ENCODE measurements at regions not wholly inside any gene's neighbourhood (a gene's known extent, or its start where the extent isn't known, plus 50 kb on each side); places are given as distances from the start of the nearest gene placed in this dataset.

DNA sequence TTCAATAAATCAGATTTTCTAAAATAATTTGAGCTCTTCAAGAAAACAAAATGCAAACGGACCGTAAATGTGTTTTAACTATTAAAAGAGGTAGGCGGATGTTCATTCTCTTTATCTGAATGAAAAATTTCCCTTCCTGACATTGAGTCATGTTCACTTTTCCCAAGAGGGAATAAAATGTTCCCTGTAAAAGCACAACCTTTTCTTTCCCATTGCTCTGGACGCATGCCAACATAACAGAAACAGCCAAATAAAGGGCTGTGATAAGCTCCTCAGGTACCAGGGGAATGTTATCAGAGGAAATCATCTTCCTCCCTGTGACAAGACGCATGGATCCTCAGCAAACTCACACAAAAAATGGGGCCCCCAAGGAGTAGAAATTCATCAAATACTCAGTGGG is 251.8 kb downstream of the MTERF1 start:
- Histone ChIP-seq H3K4me3 (ENCODE audit: low read depth, low read length, poor library complexity, severe bottlenecking) (no peak overlapping the region), H2AFZ (ENCODE audit: low read length) (no peak overlapping the region), H3K9me2 (ENCODE audit: low read depth, low read length) (no peaks in the 10 kb centered on the region), H3K79me2 (ENCODE audit: insufficient read depth, low read length) (no peaks in the 10 kb centered on the region), H3K4me1 (ENCODE audit: insufficient read depth, low read length, severe bottlenecking) (no peaks in the 10 kb centered on the region), H3K4me2 (ENCODE audit: low read length) (no peak overlapping the region), H3K9ac (ENCODE audit: low read length) (no peak overlapping the region), H3K9me3 (ENCODE audit: low read length) (no peaks in the 10 kb centered on the region), H3F3A (ENCODE audit: insufficient read depth, low read length) (no peaks in the 10 kb centered on the region), H3K27me3 (ENCODE audit: insufficient read depth, low read length) (no peaks in the 10 kb centered on the region), H4K20me1 (ENCODE audit: insufficient read depth, low read length) (no peaks in the 10 kb centered on the region), H3K36me3 (ENCODE audit: insufficient read depth, low read length) (no peaks in the 10 kb centered on the region), H3K27ac (ENCODE audit: low read depth, low read length, poor library complexity, severe bottlenecking) (no peak overlapping the region)
- TF ChIP-seq EZH2 (IDR thresholded peaks at IDR 0.05; ENCODE audit: borderline replicate concordance, low read length), result no peak
- TF ChIP-seq, protein P1, sequence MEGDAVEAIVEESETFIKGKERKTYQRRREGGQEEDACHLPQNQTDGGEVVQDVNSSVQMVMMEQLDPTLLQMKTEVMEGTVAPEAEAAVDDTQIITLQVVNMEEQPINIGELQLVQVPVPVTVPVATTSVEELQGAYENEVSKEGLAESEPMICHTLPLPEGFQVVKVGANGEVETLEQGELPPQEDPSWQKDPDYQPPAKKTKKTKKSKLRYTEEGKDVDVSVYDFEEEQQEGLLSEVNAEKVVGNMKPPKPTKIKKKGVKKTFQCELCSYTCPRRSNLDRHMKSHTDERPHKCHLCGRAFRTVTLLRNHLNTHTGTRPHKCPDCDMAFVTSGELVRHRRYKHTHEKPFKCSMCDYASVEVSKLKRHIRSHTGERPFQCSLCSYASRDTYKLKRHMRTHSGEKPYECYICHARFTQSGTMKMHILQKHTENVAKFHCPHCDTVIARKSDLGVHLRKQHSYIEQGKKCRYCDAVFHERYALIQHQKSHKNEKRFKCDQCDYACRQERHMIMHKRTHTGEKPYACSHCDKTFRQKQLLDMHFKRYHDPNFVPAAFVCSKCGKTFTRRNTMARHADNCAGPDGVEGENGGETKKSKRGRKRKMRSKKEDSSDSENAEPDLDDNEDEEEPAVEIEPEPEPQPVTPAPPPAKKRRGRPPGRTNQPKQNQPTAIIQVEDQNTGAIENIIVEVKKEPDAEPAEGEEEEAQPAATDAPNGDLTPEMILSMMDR (IDR thresholded peaks at IDR 0.05; ENCODE audit: low read length), result no peak

DNA sequence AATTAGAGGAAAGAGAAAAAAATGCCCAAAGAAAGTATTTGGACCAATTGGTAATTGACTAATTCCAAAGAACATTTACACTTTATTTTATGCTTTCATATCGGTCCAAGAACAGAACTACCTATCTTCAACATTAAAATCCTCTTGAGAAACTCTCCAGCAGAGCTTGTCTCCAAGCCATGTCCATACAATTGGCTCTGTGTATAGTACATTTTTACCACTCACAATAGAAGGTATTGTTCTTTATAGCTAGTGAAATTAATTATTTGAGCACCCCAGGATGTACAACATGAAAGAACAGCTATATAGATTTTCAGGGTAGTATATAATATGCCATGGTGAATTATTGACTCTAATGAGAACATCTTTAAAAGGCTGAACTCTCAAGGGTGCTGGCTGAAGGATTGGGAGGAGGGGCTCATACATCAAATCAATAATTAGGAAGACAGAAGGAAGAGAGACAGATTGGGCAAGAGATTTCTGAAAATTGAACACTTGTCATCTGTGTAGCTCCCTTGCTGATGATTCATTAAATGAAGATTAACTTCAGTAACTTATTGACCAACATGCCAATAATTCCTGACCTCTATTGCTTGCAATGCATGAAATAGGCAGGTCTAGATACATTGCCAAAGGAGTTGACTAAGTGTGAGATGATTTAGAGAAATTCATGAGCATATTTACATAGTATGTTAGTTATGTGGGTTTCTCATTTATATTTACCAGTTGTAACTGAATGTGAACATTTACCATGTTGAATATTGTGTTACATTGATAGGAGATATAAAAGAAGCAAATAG is 249.7 kb downstream of the MTERF1 start:
- Histone ChIP-seq H3K4me2 (ENCODE audit: low read length) (no peak overlapping the region), H3K9ac (ENCODE audit: low read length) (no peak overlapping the region), H3K27ac (ENCODE audit: low read depth, low read length, poor library complexity, severe bottlenecking) (no peak overlapping the region), H3K36me3 (ENCODE audit: insufficient read depth, low read length) (no peaks in the 10 kb centered on the region), H3K4me3 (ENCODE audit: low read depth, low read length, poor library complexity, severe bottlenecking) (no peak overlapping the region), H3K79me2 (ENCODE audit: insufficient read depth, low read length) (no peaks in the 10 kb centered on the region), H3F3A (ENCODE audit: insufficient read depth, low read length) (no peaks in the 10 kb centered on the region), H3K27me3 (ENCODE audit: insufficient read depth, low read length) (no peaks in the 10 kb centered on the region), H3K9me3 (ENCODE audit: low read length) (no peaks in the 10 kb centered on the region), H4K20me1 (ENCODE audit: insufficient read depth, low read length) (no peaks in the 10 kb centered on the region), H3K4me1 (ENCODE audit: insufficient read depth, low read length, severe bottlenecking) (no peaks in the 10 kb centered on the region), H3K9me2 (ENCODE audit: low read depth, low read length) (no peaks in the 10 kb centered on the region), H2AFZ (ENCODE audit: low read length) (no peak overlapping the region)
- TF ChIP-seq, protein P1 (IDR thresholded peaks at IDR 0.05; ENCODE audit: low read length), result no peak
- no peak for TF ChIP-seq EZH2 (IDR thresholded peaks at IDR 0.05; ENCODE audit: borderline replicate concordance, low read length)

- no peak overlapping the region for H3K27ac ChIP-seq (ENCODE audit: low read depth, low read length, poor library complexity, severe bottlenecking)
- H3K4me2 ChIP-seq (ENCODE audit: low read length), result no peak overlapping the region
- no peak overlapping the region for H3K9ac ChIP-seq (ENCODE audit: low read length)
- no peak overlapping the region for H2AFZ ChIP-seq (ENCODE audit: low read length)
- H3K9me2 ChIP-seq (ENCODE audit: low read depth, low read length), result no peaks in the 10 kb centered on the region
- no peaks in the 10 kb centered on the region for H3F3A ChIP-seq (ENCODE audit: insufficient read depth, low read length)
- H4K20me1 ChIP-seq (ENCODE audit: insufficient read depth, low read length), result no peaks in the 10 kb centered on the region
- no peaks in the 10 kb centered on the region for H3K36me3 ChIP-seq (ENCODE audit: insufficient read depth, low read length)
- TF ChIP-seq EZH2 (IDR thresholded peaks at IDR 0.05; ENCODE audit: borderline replicate concordance, low read length), result no peak
- TF ChIP-seq, protein P1 (IDR thresholded peaks at IDR 0.05; ENCODE audit: low read length), result no peak
- H3K4me1 ChIP-seq (ENCODE audit: insufficient read depth, low read length, severe bottlenecking), result no peaks in the 10 kb centered on the region
- no peaks in the 10 kb centered on the region for H3K9me3 ChIP-seq (ENCODE audit: low read length)
- H3K79me2 ChIP-seq (ENCODE audit: insufficient read depth, low read length), result no peaks in the 10 kb centered on the region
- no peak overlapping the region for H3K4me3 ChIP-seq (ENCODE audit: low read depth, low read length, poor library complexity, severe bottlenecking)
- no peaks in the 10 kb centered on the region for H3K27me3 ChIP-seq (ENCODE audit: insufficient read depth, low read length)
Measured at GRCh38 chr7:91632234-91632940, 248.1 kb downstream of the MTERF1 start.

All from OCI-LY1 (cell line).